ENCODE measurements at regions not wholly inside any gene's neighbourhood (a gene's known extent, or its start where the extent isn't known, plus 50 kb on each side); places are given as distances from the start of the nearest gene placed in this dataset.

GRCh38 chr9:90023861-90024260 is 419.0 kb downstream of the GADD45G start:
- CTCF ChIA-PET: interaction anchor here (0.5 to 0.9 kb wide), 2 partner anchors 11 to 137 kb away, joined by 3 read pairs; no protein-coding TSS in a partner anchor
- H3K9me2 ChIP-seq: no peaks in the 10 kb centered on the region
- H4K20me1 ChIP-seq (ENCODE audit: insufficient read depth): no peaks in the 10 kb centered on the region
- no peak for TF ChIP-seq RXRA (IDR thresholded peaks at IDR 0.05; ENCODE audit: borderline replicate concordance, low read depth)
- no peak for TF ChIP-seq RCOR1 (IDR thresholded peaks at IDR 0.05; ENCODE audit: low read length)
- TF ChIP-seq MEF2A (IDR thresholded peaks at IDR 0.05; ENCODE audit: borderline replicate concordance, low read depth): no peak
- no peak for TF ChIP-seq POLR2AphosphoS5 (IDR thresholded peaks at IDR 0.05; ENCODE audit: low read depth, low read length)
- TF ChIP-seq MXI1 (IDR thresholded peaks at IDR 0.05; ENCODE audit: low read depth, low read length): no peak
- no peak for TF ChIP-seq USF2 (IDR thresholded peaks at IDR 0.05; ENCODE audit: borderline replicate concordance, low read depth, low read length)
- no peak for TF ChIP-seq MAX (IDR thresholded peaks at IDR 0.05; ENCODE audit: low read depth)
- no peak for TF ChIP-seq TEAD4 (IDR thresholded peaks at IDR 0.05; ENCODE audit: borderline replicate concordance, insufficient read depth)
- no peak for TF ChIP-seq SIN3A (IDR thresholded peaks at IDR 0.05; ENCODE audit: borderline replicate concordance, low read depth, low read length)
- no peak for TF ChIP-seq ELF1 (IDR thresholded peaks at IDR 0.05)
- no peak overlapping the region for H3K4me2 ChIP-seq
- WGBS (ENCODE audit: low lambda C conversion rate): 35% methylated on average over 3 of the region's 5 CpGs
- no peak overlapping the region for H2AFZ ChIP-seq (ENCODE audit: low read depth)
- no peak overlapping the region for H3K27ac ChIP-seq (ENCODE audit: low read depth in 2 of 2, low read length in 1 of 2)
- no peak overlapping the region for H3K4me3 ChIP-seq (ENCODE audit: low read depth in 2 of 2, low read length in 1 of 2)
- DNase-seq: no peak
- no peaks in the 10 kb centered on the region for H3K36me3 ChIP-seq (replicated peaks in 1 of 2; ENCODE audit: control insufficient read depth in 1 of 2, insufficient read depth in 2 of 2, low read length in 1 of 2)
- H3K27me3 ChIP-seq (ENCODE audit: insufficient read depth): no peaks in the 10 kb centered on the region
- no peak overlapping the region for H3K9ac ChIP-seq
- H3K9me3 ChIP-seq: no peaks in the 10 kb centered on the region; the same call in 1 of the 2 replicates
- no peaks in the 10 kb centered on the region for H3K79me2 ChIP-seq (ENCODE audit: insufficient read depth)
- no peaks in the 10 kb centered on the region for H3F3A ChIP-seq (replicated peaks; ENCODE audit: insufficient read depth)
- H3K4me1 ChIP-seq (ENCODE audit: control insufficient read depth in 1 of 2, insufficient read depth in 2 of 2, low read depth in 1 of 2, low read length in 1 of 2): no peaks in the 10 kb centered on the region
- POLR2A ChIA-PET: no interaction called here

DNA sequence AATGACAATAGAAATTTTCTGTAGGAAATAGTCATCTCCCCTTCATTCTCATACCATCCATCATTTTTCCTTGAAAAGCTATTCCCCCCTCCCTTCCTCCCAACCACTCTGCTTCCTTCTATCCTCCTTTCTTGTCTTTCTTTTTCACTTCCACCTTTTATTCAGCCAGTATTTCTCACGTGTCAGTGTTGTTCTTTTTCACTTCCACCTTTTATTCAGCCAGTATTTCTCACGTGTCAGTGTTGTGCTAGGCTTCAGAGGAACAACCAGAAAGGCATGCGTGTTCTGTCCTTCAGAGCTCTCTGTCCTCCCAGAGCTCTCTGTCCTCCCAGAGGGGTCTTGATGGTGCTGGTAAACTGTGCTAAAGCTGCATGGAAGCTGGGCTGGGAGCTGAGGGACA is 419.6 kb downstream of the GADD45G start:
- no peaks in the 10 kb centered on the region for H3F3A ChIP-seq (replicated peaks; ENCODE audit: insufficient read depth)
- H3K9me3 ChIP-seq: no peaks in the 10 kb centered on the region; the same call in 1 of the 2 replicates
- no peak overlapping the region for H3K9ac ChIP-seq
- H3K4me1 ChIP-seq (ENCODE audit: control insufficient read depth in 1 of 2, insufficient read depth in 2 of 2, low read depth in 1 of 2, low read length in 1 of 2): no peaks in the 10 kb centered on the region
- no peaks in the 10 kb centered on the region for H3K36me3 ChIP-seq (replicated peaks in 1 of 2; ENCODE audit: control insufficient read depth in 1 of 2, insufficient read depth in 2 of 2, low read length in 1 of 2)
- ChIA-PET POLR2A (no interaction called here), CTCF (interaction anchor here (0.5 to 0.9 kb wide), 3 partner anchors 11 to 476 kb away, joined by 3 read pairs; no protein-coding TSS in a partner anchor)
- no peak overlapping the region for H2AFZ ChIP-seq (ENCODE audit: low read depth)
- WGBS (ENCODE audit: low lambda C conversion rate): 37% methylated on average over 3 of the region's 3 CpGs
- no peak for DNase-seq
- TF ChIP-seq MEF2A (IDR thresholded peaks at IDR 0.05; ENCODE audit: borderline replicate concordance, low read depth) (no peak), GABPA (IDR thresholded peaks at IDR 0.05; ENCODE audit: low read depth) (no peak), RFX5 (IDR thresholded peaks at IDR 0.05; ENCODE audit: low read length) (no peak), IRF3 (IDR thresholded peaks at IDR 0.05; ENCODE audit: low read depth, low read length) (no peak), TAF1 (IDR thresholded peaks at IDR 0.05; ENCODE audit: borderline replicate concordance, low read depth, low read length) (no peak), ELF1 (IDR thresholded peaks at IDR 0.05) (no peak), GATA2 (CRISPR knock-in tag; IDR thresholded peaks at IDR 0.05) (no peak), TCF12 (IDR thresholded peaks at IDR 0.05) (no peak), MXI1 (IDR thresholded peaks at IDR 0.05; ENCODE audit: low read depth, low read length) (no peak), EZH2phosphoT487 (IDR thresholded peaks at IDR 0.05; ENCODE audit: borderline replicate concordance, low read depth) (no peak), FOXJ3 (CRISPR knock-in tag; IDR thresholded peaks at IDR 0.05) (no peak), CTCF (IDR thresholded peaks at IDR 0.05) (no peak)
- TF ChIP-seq, protein P1, sequence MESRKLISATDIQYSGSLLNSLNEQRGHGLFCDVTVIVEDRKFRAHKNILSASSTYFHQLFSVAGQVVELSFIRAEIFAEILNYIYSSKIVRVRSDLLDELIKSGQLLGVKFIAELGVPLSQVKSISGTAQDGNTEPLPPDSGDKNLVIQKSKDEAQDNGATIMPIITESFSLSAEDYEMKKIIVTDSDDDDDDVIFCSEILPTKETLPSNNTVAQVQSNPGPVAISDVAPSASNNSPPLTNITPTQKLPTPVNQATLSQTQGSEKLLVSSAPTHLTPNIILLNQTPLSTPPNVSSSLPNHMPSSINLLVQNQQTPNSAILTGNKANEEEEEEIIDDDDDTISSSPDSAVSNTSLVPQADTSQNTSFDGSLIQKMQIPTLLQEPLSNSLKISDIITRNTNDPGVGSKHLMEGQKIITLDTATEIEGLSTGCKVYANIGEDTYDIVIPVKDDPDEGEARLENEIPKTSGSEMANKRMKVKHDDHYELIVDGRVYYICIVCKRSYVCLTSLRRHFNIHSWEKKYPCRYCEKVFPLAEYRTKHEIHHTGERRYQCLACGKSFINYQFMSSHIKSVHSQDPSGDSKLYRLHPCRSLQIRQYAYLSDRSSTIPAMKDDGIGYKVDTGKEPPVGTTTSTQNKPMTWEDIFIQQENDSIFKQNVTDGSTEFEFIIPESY (IDR thresholded peaks at IDR 0.05; ENCODE audit: borderline replicate concordance, low read depth): no peak
- TF ChIP-seq, protein P2, sequence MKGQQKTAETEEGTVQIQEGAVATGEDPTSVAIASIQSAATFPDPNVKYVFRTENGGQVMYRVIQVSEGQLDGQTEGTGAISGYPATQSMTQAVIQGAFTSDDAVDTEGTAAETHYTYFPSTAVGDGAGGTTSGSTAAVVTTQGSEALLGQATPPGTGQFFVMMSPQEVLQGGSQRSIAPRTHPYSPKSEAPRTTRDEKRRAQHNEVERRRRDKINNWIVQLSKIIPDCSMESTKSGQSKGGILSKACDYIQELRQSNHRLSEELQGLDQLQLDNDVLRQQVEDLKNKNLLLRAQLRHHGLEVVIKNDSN (IDR thresholded peaks at IDR 0.05; ENCODE audit: borderline replicate concordance, low read depth): no peak
- H3K4me2 ChIP-seq: no peak overlapping the region
- no peaks in the 10 kb centered on the region for H4K20me1 ChIP-seq (ENCODE audit: insufficient read depth)
- H3K27ac ChIP-seq (ENCODE audit: low read depth in 2 of 2, low read length in 1 of 2): no peak overlapping the region
- no peaks in the 10 kb centered on the region for H3K79me2 ChIP-seq (ENCODE audit: insufficient read depth)
- no peaks in the 10 kb centered on the region for H3K9me2 ChIP-seq
- no peak overlapping the region for H3K4me3 ChIP-seq (ENCODE audit: low read depth in 2 of 2, low read length in 1 of 2)
- H3K27me3 ChIP-seq (ENCODE audit: insufficient read depth): no peaks in the 10 kb centered on the region

Data from SK-N-SH (cell line).